ENCODE measurements at regions not wholly inside any gene's neighbourhood (a gene's known extent, or its start where the extent isn't known, plus 50 kb on each side); places are given as distances from the start of the nearest gene placed in this dataset.

- intact Hi-C loops (cut with DNase I; ENCODE audit: low total_unique reads) = no loop called here
- H3K27me3 ChIP-seq = no peaks in the 10 kb centered on the region
- TF ChIP-seq CTCF (IDR thresholded peaks at IDR 0.05) = no peak
- H3K9me3 ChIP-seq = no peaks in the 10 kb centered on the region
- H3K36me3 ChIP-seq = no peaks in the 10 kb centered on the region
- H3K4me3 ChIP-seq = no peak overlapping the region
- no peak for DNase-seq
- no peak overlapping the region for H3K27ac ChIP-seq
- H3K4me1 ChIP-seq = no peaks in the 10 kb centered on the region
These were observed 53.4 kb downstream of the MC4R start for GRCh38 chr18:60319129-60319528.

DNA sequence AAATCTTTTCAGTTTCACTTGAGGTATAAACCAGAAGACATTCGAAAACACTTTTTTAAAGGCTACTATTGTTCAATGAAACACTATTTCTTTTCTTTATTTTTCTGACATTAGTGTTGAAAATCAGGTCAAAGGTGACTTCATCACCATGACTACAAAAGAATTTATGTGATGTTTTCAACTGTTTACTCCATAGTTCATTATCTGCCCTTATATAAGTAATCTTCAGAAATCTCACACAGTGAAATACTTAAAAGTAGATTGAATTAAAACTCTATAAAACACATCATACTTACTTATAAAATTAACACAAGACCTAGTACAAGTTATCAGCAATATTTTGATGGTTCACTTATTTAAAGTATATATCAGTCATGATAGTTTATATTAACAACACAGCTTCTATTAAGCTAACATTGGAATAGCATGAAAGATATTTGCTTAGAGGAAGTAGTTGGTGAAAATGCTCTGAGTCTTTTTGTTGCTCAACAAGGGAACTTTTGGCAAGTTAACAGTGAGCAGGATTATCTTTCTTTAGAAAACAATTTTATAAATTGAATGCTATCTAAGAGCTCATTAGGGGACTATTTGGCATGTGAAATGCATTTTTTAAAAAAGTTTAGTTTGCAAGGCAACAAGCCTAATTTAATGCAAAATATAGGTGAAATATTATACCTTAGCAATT, 60.8 kb downstream of the MC4R start:
- no peaks in the 10 kb centered on the region for H3K4me1 ChIP-seq
- no peak for TF ChIP-seq CTCF (IDR thresholded peaks at IDR 0.05)
- intact Hi-C loops (cut with DNase I; ENCODE audit: low total_unique reads) = no loop called here
- no peaks in the 10 kb centered on the region for H3K9me3 ChIP-seq
- no peak for DNase-seq
- H3K36me3 ChIP-seq = no peaks in the 10 kb centered on the region
- no peak overlapping the region for H3K27ac ChIP-seq
- H3K27me3 ChIP-seq = no peaks in the 10 kb centered on the region
- H3K4me3 ChIP-seq = no peak overlapping the region

- Histone ChIP-seq H3K9me3 (no peaks in the 10 kb centered on the region), H3K27ac (no peak overlapping the region), H3K27me3 (no peaks in the 10 kb centered on the region), H3K36me3 (no peaks in the 10 kb centered on the region), H3K4me1 (no peaks in the 10 kb centered on the region), H3K4me3 (no peak overlapping the region)
- TF ChIP-seq CTCF (IDR thresholded peaks at IDR 0.05) = no peak
- intact Hi-C loops (cut with DNase I; ENCODE audit: low total_unique reads) = no loop called here
- no peak for DNase-seq
These were observed 76.9 kb downstream of the MC4R start for GRCh38 chr18:60295674-60296073.

GRCh38 chr18:60292186-60292585, 80.4 kb downstream of the MC4R start:
- Histone ChIP-seq H3K4me1 (no peaks in the 10 kb centered on the region), H3K27ac (no peak overlapping the region), H3K9me3 (no peaks in the 10 kb centered on the region), H3K4me3 (no peak overlapping the region), H3K36me3 (no peaks in the 10 kb centered on the region), H3K27me3 (no peaks in the 10 kb centered on the region)
- intact Hi-C loops (cut with DNase I; ENCODE audit: low total_unique reads) = no loop called here
- TF ChIP-seq CTCF (IDR thresholded peaks at IDR 0.05) = no peak
- no peak for DNase-seq

- intact Hi-C loops (cut with DNase I; ENCODE audit: low total_unique reads) = no loop called here
These were observed 93.2 kb downstream of the MC4R start for GRCh38 chr18:60279391-60279790.

More at GRCh38 chr18:60279391-60279790, 93.2 kb downstream of the MC4R start:
- H3K27ac ChIP-seq = no peak overlapping the region
- DNase-seq = no peak
- no peaks in the 10 kb centered on the region for H3K9me3 ChIP-seq
- TF ChIP-seq CTCF (IDR thresholded peaks at IDR 0.05) = no peak
- H3K4me1 ChIP-seq = no peaks in the 10 kb centered on the region
- H3K4me3 ChIP-seq = no peak overlapping the region
- H3K36me3 ChIP-seq = no peaks in the 10 kb centered on the region
- no peaks in the 10 kb centered on the region for H3K27me3 ChIP-seq

Data from tibial artery (tissue), 4 donors.